GM10266 (cell line): ENCODE measurements at regions not wholly inside any gene's neighbourhood (a gene's known extent, or its start where the extent isn't known, plus 50 kb on each side); places are given as distances from the start of the nearest gene placed in this dataset.

ENCODE experiments used
- DNase-seq: peaks from one replicate; pipeline ENCODE4 v3.0.0; 2012; ENCODE audit errors: extremely low spot score
- CTCF ChIP-seq: IDR thresholded peaks from 2 replicates; pipeline ENCODE4 v1.5.1; 2012; ENCODE audit warnings: mild to moderate bottlenecking, low read depth; ENCODE audit not compliant: control insufficient read depth, insufficient read depth; ENCODE audit errors: missing control alignments

- peak; percentile 8 for DNase-seq
- TF ChIP-seq CTCF, result no peak
Observed at GRCh38 chr5:89435347-89435746, 552.4 kb upstream of the MEF2C start.

GRCh38 chr5:89428624-89429023 is 545.6 kb upstream of the MEF2C start:
- no peak for DNase-seq
- TF ChIP-seq CTCF, result no peak

GRCh38 chr5:89425062-89425461 is 542.1 kb upstream of the MEF2C start:
- TF ChIP-seq CTCF, result no peak
- no peak for DNase-seq

GRCh38 chr5:89421035-89421434 is 538.1 kb upstream of the MEF2C start:
- peak; percentile 9 for DNase-seq
- TF ChIP-seq CTCF, result no peak

- TF ChIP-seq CTCF, result no peak
- no peak for DNase-seq
Observed at GRCh38 chr5:89418407-89419085, 535.6 kb upstream of the MEF2C start.

- DNase-seq, result no peak
- TF ChIP-seq CTCF, result no peak
Observed at GRCh38 chr5:89417990-89418389, 535.0 kb upstream of the MEF2C start.

GRCh38 chr5:89417515-89417914 is 534.5 kb upstream of the MEF2C start:
- DNase-seq, result no peak
- TF ChIP-seq CTCF, result no peak
